ENCODE measurements at regions not wholly inside any gene's neighbourhood (a gene's known extent, or its start where the extent isn't known, plus 50 kb on each side); places are given as distances from the start of the nearest gene placed in this dataset.

GRCh38 chr2:129859175-129859574 lies 120.3 kb upstream of the RAB6C start:
- TF ChIP-seq CTCF (IDR thresholded peaks at IDR 0.05) (no peak), YY1 (IDR thresholded peaks at IDR 0.05; ENCODE audit: low read depth) (no peak), JUND (IDR thresholded peaks at IDR 0.05) (no peak), MAX (IDR thresholded peaks at IDR 0.05; ENCODE audit: low read depth) (no peak), NFIC (IDR thresholded peaks at IDR 0.05; ENCODE audit: borderline replicate concordance) (no peak), GABPA (IDR thresholded peaks at IDR 0.05; ENCODE audit: low read depth) (no peak), TAF1 (IDR thresholded peaks at IDR 0.05; ENCODE audit: borderline replicate concordance, low read depth, low read length) (no peak), POLR2AphosphoS5 (IDR thresholded peaks at IDR 0.05; ENCODE audit: low read depth, low read length) (no peak), RAD21 (IDR thresholded peaks at IDR 0.05; ENCODE audit: low read length) (peak; percentile 26; the same call in 1 of the 2 replicates), CHD2 (IDR thresholded peaks at IDR 0.05; ENCODE audit: low read length, partially characterized antibody) (no peak), RCOR1 (IDR thresholded peaks at IDR 0.05; ENCODE audit: low read length) (no peak)

All from SK-N-SH (cell line).